K562 (cell line): ENCODE measurements at regions not wholly inside any gene's neighbourhood (a gene's known extent, or its start where the extent isn't known, plus 50 kb on each side); places are given as distances from the start of the nearest gene placed in this dataset.

Source experiments
- ARID2 ChIP-seq: fragments of 450-650 bp; IDR thresholded peaks from 2 replicates; pipeline ENCODE4 v1.6.1; 2017; ENCODE audit warnings: antibody characterized with exemption, mild to moderate bottlenecking
- CBFA2T3 ChIP-seq: fragments of 450-650 bp; IDR thresholded peaks from 2 replicates; pipeline ENCODE4 v1.6.1; 2017
- E4F1 ChIP-seq: fragments of 250-450 bp; sonication (Bioruptor Pico); IDR thresholded peaks from 2 replicates; pipeline ENCODE4 v1.5.0; 2021; ENCODE audit warnings: mild to moderate bottlenecking, borderline replicate concordance
- EP400 ChIP-seq: fragments of 450-650 bp; IDR thresholded peaks from 2 replicates; pipeline ENCODE4 v1.6.1; 2017; ENCODE audit warnings: antibody characterized with exemption, mild to moderate bottlenecking, moderate library complexity
- MNT ChIP-seq, 2 experiments: fragments of 450-650 bp; conservative IDR thresholded peaks; 2 replicates each; pipeline ENCODE4 v1.6.1; 2017; ENCODE audit warnings: mild to moderate bottlenecking in 2 of 2, moderate library complexity in 2 of 2
- THAP12 ChIP-seq: fragments of 250-450 bp; sonication (Bioruptor Pico); IDR thresholded peaks from 2 replicates; pipeline ENCODE4 v1.9.0; 2021; ENCODE audit warnings: mild to moderate bottlenecking, inconsistent platforms
- ZMIZ1 ChIP-seq, 2 experiments: fragments of 150-350 bp in 1 of 2; IDR thresholded peaks; 2 replicates each; pipeline ENCODE4 v1.6.1; 2012 to 2016; ENCODE audit warnings: low read depth in 2 of 2, low read length in 2 of 2, mild to moderate bottlenecking in 1 of 2, moderate library complexity in 1 of 2

GRCh38 chr15:38666865-38667510 is 102.4 kb upstream of the RASGRP1 start (continued):
- no peak for TF ChIP-seq THAP12 (CRISPR knock-in tag)
- peak; percentile 42; the same call in 1 of the 2 replicates for TF ChIP-seq CBFA2T3
- TF ChIP-seq E4F1 (CRISPR knock-in tag), result no peak
- TF ChIP-seq ZMIZ1 (IDR thresholded peaks at IDR 0.05; ENCODE audit: low read depth in 2 of 2, low read length in 2 of 2), result no peak
- TF ChIP-seq MNT (conservative IDR thresholded peaks at IDR 0.05), result no peak
- TF ChIP-seq EP400, result no peak
- TF ChIP-seq ARID2, result no peak
